HK-2 (cell line): ENCODE measurements at regions not wholly inside any gene's neighbourhood (a gene's known extent, or its start where the extent isn't known, plus 50 kb on each side); places are given as distances from the start of the nearest gene placed in this dataset.

ENCODE experiments used
- DNase-seq: peaks from one replicate; pipeline ENCODE4 v3.0.0-alpha.2; 2018; ENCODE audit not compliant: unreplicated experiment

- no peak for DNase-seq
These were observed 379.4 kb upstream of the RUNX1 start for GRCh38 chr21:35428489-35428888.

- no peak for DNase-seq
These were observed 378.9 kb upstream of the RUNX1 start for GRCh38 chr21:35428001-35428320.

- DNase-seq = no peak
These were observed 378.4 kb upstream of the RUNX1 start for GRCh38 chr21:35427320-35428000.

GRCh38 chr21:35426897-35427296, 377.8 kb upstream of the RUNX1 start:
- no peak for DNase-seq

- no peak for DNase-seq
These were observed 377.4 kb upstream of the RUNX1 start for GRCh38 chr21:35426469-35426868.

GRCh38 chr21:35424122-35424521, 375.0 kb upstream of the RUNX1 start:
- DNase-seq = no peak

- no peak for DNase-seq
These were observed 374.6 kb upstream of the RUNX1 start for GRCh38 chr21:35423709-35424108.

- DNase-seq = no peak
These were observed 372.9 kb upstream of the RUNX1 start for GRCh38 chr21:35422011-35422410.

GRCh38 chr21:35421221-35421620, 372.1 kb upstream of the RUNX1 start:
- no peak for DNase-seq

- no peak for DNase-seq
These were observed 371.6 kb upstream of the RUNX1 start for GRCh38 chr21:35420656-35421055.

GRCh38 chr21:35417762-35418161, 368.7 kb upstream of the RUNX1 start:
- no peak for DNase-seq

- DNase-seq = no peak
These were observed 367.9 kb upstream of the RUNX1 start for GRCh38 chr21:35416866-35417489.

- DNase-seq = no peak
These were observed 365.5 kb upstream of the RUNX1 start for GRCh38 chr21:35414507-35415139.

- DNase-seq = no peak
These were observed 365.0 kb upstream of the RUNX1 start for GRCh38 chr21:35414056-35414455.

GRCh38 chr21:35412231-35412630, 363.1 kb upstream of the RUNX1 start:
- no peak for DNase-seq

GRCh38 chr21:35411434-35411833, 362.3 kb upstream of the RUNX1 start:
- DNase-seq = no peak

GRCh38 chr21:35410656-35411055, 361.6 kb upstream of the RUNX1 start:
- no peak for DNase-seq

- no peak for DNase-seq
These were observed 361.0 kb upstream of the RUNX1 start for GRCh38 chr21:35410123-35410522.

- no peak for DNase-seq
These were observed 359.3 kb upstream of the RUNX1 start for GRCh38 chr21:35408401-35408800.

- DNase-seq = no peak
These were observed 357.5 kb upstream of the RUNX1 start for GRCh38 chr21:35406635-35407034.

GRCh38 chr21:35405981-35406380, 356.9 kb upstream of the RUNX1 start:
- DNase-seq = no peak

- no peak for DNase-seq
These were observed 355.1 kb upstream of the RUNX1 start for GRCh38 chr21:35404247-35404646.

GRCh38 chr21:35402061-35402460, 353.0 kb upstream of the RUNX1 start:
- DNase-seq = no peak
